Keratinocyte (primary cell): ENCODE measurements at regions not wholly inside any gene's neighbourhood (a gene's known extent, or its start where the extent isn't known, plus 50 kb on each side); places are given as distances from the start of the nearest gene placed in this dataset.

Experiments
- DNase-seq: peaks from one replicate; pipeline ENCODE4 v3.0.0-alpha.2; 2011; ENCODE audit warnings: low read depth, missing footprints, low spot score
- FAIRE-seq: peaks from 2 replicates; lab custom pipeline; 2011; peaks lifted over from hg19 to GRCh38; lab: Jason Lieb, UNC
- H2AFZ ChIP-seq: 2 replicates; pipeline ENCODE4 v1.6.0; 2012; ENCODE audit warnings: low read length, control low read depth, inconsistent platforms; ENCODE audit not compliant: control insufficient read depth
- H3K27ac ChIP-seq: 2 replicates; pipeline ENCODE4 v1.5.1; 2011; ENCODE audit warnings: low read length; ENCODE audit not compliant: control insufficient read depth, insufficient read depth
- H3K27me3 ChIP-seq: 3 replicates; pipeline ENCODE4 v1.6.0; 2011; ENCODE audit warnings: low read length; ENCODE audit not compliant: control insufficient read depth, insufficient read depth; ENCODE audit errors: extremely low read depth
- H3K36me3 ChIP-seq, 2 experiments: 2 replicates in 1 of 2; 3 replicates in 1 of 2; pipeline ENCODE4 v1.5.1; 2011; ENCODE audit warnings: low read length in 2 of 2, mild to moderate bottlenecking in 1 of 2; ENCODE audit not compliant: control insufficient read depth in 2 of 2, insufficient read depth in 2 of 2; ENCODE audit errors: extremely low read depth in 1 of 2
- H3K4me1 ChIP-seq: 3 replicates; pipeline ENCODE4 v1.5.1; 2011; ENCODE audit warnings: low read length; ENCODE audit not compliant: control insufficient read depth, insufficient read depth; ENCODE audit errors: extremely low read depth
- H3K4me2 ChIP-seq: 3 replicates; pipeline ENCODE4 v1.6.0; 2011; ENCODE audit warnings: low read depth, low read length; ENCODE audit not compliant: control insufficient read depth, insufficient read depth; ENCODE audit errors: extremely low read depth
- H3K4me3 ChIP-seq, 3 experiments: fragments of 200-600 bp in 1 of 3; sonication (generic) in 1 of 3; 2 replicates in 2 of 3; 3 replicates in 1 of 3; pipeline ENCODE4 v1.5.1; 2011 to 2016; ENCODE audit warnings: low read length in 3 of 3, mild to moderate bottlenecking in 3 of 3, control low read depth in 2 of 3, inconsistent platforms in 1 of 3, low read depth in 1 of 3, mixed read lengths in 1 of 3, mixed run types in 1 of 3, moderate library complexity in 1 of 3; ENCODE audit not compliant: control insufficient read depth in 2 of 3, insufficient read depth in 2 of 3; ENCODE audit errors: extremely low read depth in 1 of 3
- H3K79me2 ChIP-seq: 2 replicates; pipeline ENCODE4 v1.6.0; 2012; ENCODE audit warnings: low read length; ENCODE audit not compliant: control insufficient read depth, insufficient read depth
- H3K9ac ChIP-seq: 3 replicates; pipeline ENCODE4 v1.6.0; 2011; ENCODE audit warnings: low read length; ENCODE audit not compliant: control insufficient read depth, insufficient read depth; ENCODE audit errors: extremely low read depth
- H3K9me1 ChIP-seq: 3 replicates; pipeline ENCODE4 v1.6.0; 2011; ENCODE audit warnings: low read length; ENCODE audit not compliant: control insufficient read depth, insufficient read depth; ENCODE audit errors: extremely low read depth
- H3K9me3 ChIP-seq: 2 replicates; pipeline ENCODE4 v1.5.1; 2012; ENCODE audit warnings: low read depth, low read length; ENCODE audit not compliant: control insufficient read depth
- H4K20me1 ChIP-seq: 3 replicates; pipeline ENCODE4 v1.6.0; 2011; ENCODE audit warnings: low read length; ENCODE audit not compliant: control insufficient read depth, insufficient read depth; ENCODE audit errors: extremely low read depth
- CTCF ChIP-seq, 3 experiments: IDR thresholded peaks in 1 of 3; conservative IDR thresholded peaks in 1 of 3; optimal IDR thresholded peaks in 1 of 3; 2 replicates in 2 of 3; 3 replicates in 1 of 3; pipeline versions ENCODE3 to v1.5.1; 2011; ENCODE audit warnings: low read length in 3 of 3, mild to moderate bottlenecking in 3 of 3, moderate library complexity in 2 of 3, control low read depth in 1 of 3, inconsistent platforms in 1 of 3; ENCODE audit not compliant: insufficient read depth in 2 of 3; ENCODE audit errors: extremely low read depth in 1 of 3
- EZH2 ChIP-seq: IDR thresholded peaks from one replicate; pipeline ENCODE4 v1.6.1; 2012; ENCODE audit warnings: inconsistent platforms, mild to moderate bottlenecking, low read length, moderate library complexity
- dilution Hi-C: fragments of 300-500 bp; cut with MboI; formaldehyde crosslinking; loops from one replicate; pipeline ENCODE4 v1.7.0; 2020; ENCODE audit warnings: low sequenced_read_pairs; ENCODE audit not compliant: extremely low pct_ligation_motif_present

DNA sequence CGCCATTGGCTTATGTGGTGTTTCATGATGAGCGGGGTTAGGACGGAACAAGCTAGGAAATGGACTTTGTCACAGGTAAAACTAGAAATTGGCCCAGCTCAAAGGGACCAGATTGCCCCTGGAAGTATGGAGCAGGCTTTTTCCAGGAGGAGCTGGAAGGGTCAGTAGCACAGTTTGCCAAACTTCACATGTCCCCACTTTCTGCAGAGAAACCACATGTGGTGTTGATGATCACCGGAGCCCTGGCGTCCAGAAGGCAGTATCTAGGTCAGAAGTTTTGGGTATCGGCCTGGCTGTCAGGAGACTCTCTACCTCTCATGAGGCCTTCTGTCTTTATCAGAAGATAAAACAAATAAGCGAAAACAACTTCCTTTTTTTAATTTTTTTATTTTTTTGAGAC, 248.5 kb downstream of the SOX9 start:
- DNase-seq (no peak), FAIRE-seq (no peak)
- Histone ChIP-seq H3K27ac (no peak overlapping the region), H3K9ac (no peak overlapping the region), H3K36me3 (no peaks in the 10 kb centered on the region), H3K4me2 (no peak overlapping the region), H3K9me3 (no peaks in the 10 kb centered on the region), H3K4me3 (no peak overlapping the region), H4K20me1 (no peaks in the 10 kb centered on the region), H3K27me3 (no peaks in the 10 kb centered on the region), H3K4me1 (no peaks in the 10 kb centered on the region), H3K9me1 (no peaks in the 10 kb centered on the region), H3K79me2 (no peaks in the 10 kb centered on the region), H2AFZ (no peak overlapping the region)
- dilution Hi-C loops: no loop called here
- TF ChIP-seq EZH2 (no peak), CTCF (optimal IDR thresholded peaks at IDR 0.05 in 1 of 3, IDR thresholded peaks at IDR 0.05 in 1 of 3, conservative IDR thresholded peaks at IDR 0.05 in 1 of 3; ENCODE audit: extremely low read depth in 1 of 3, insufficient read depth in 2 of 3, low read length in 3 of 3) (no peak)

GRCh38 chr17:72370819-72371218, 250.0 kb downstream of the SOX9 start:
- H3K9me3 ChIP-seq: no peaks in the 10 kb centered on the region
- H3K9ac ChIP-seq: no peak overlapping the region
- H3K36me3 ChIP-seq: no peaks in the 10 kb centered on the region
- H2AFZ ChIP-seq: no peak overlapping the region
- no peak overlapping the region for H3K4me2 ChIP-seq
- H3K27ac ChIP-seq: no peak overlapping the region
- dilution Hi-C loops: no loop called here
- TF ChIP-seq EZH2 (no peak), CTCF (optimal IDR thresholded peaks at IDR 0.05 in 1 of 3, IDR thresholded peaks at IDR 0.05 in 1 of 3, conservative IDR thresholded peaks at IDR 0.05 in 1 of 3; ENCODE audit: extremely low read depth in 1 of 3, insufficient read depth in 2 of 3, low read length in 3 of 3) (no peak)
- DNase-seq: no peak
- H3K27me3 ChIP-seq: no peaks in the 10 kb centered on the region
- H3K9me1 ChIP-seq: no peaks in the 10 kb centered on the region
- no peaks in the 10 kb centered on the region for H3K79me2 ChIP-seq
- no peak overlapping the region for H3K4me3 ChIP-seq
- no peaks in the 10 kb centered on the region for H3K4me1 ChIP-seq
- H4K20me1 ChIP-seq: no peaks in the 10 kb centered on the region
- FAIRE-seq: no peak
